Fibroblast of upper back skin (primary cell): ENCODE measurements at regions not wholly inside any gene's neighbourhood (a gene's known extent, or its start where the extent isn't known, plus 50 kb on each side); places are given as distances from the start of the nearest gene placed in this dataset.
"Not testable (repeated sequence)": the region's sequence is repeated elsewhere in the genome, so short reads cannot be mapped to it uniquely, and the experiment has no call there.

Experiments used
- DNase-seq: peaks from one replicate; pipeline ENCODE4 v3.0.0-alpha.2; 2013

- DNase-seq = no peak
Observed at GRCh38 chr5:108696951-108697715, 50.6 kb upstream of the FER start.

DNA sequence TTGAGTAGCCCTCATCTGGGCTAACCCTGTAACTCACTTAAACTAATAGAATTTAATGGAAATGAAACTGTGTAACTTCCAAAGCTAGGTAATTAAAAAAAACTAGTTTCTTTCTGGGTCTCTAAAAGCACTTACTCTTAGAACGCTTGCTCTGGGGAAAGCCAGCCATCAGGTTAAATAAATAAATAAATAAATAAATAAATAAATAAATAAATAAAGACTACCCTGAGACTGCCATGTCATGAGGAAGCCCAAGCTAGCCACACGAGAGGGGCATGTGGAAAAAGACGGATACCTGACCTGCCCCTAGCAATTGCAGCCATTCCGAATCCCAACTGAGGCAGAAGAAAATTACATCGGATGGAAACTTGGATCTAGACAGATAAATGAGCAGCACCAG is 51.3 kb upstream of the FER start:
- no peak for DNase-seq

DNA sequence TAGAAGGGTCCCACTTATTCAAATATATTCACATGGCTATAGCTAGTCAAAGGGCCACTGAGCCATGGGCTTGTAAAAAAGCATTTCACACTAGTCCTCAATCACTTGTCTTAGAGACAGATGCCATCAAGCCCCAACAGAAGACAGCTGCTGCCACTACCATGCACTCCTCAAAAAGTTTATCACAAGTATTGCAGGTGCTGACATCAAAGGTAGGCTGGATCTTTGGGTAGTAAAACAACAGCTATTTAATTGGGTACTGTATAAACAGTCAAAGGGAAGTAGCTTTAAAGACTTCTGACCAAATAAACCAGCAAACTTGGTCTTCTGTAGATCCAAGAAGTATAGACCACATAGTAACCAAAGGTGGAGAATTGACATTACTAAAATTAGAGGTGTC is 59.2 kb upstream of the FER start:
- DNase-seq = no peak

GRCh38 chr5:108687595-108688200 is 60.0 kb upstream of the FER start:
- peak; percentile 21 for DNase-seq

DNA sequence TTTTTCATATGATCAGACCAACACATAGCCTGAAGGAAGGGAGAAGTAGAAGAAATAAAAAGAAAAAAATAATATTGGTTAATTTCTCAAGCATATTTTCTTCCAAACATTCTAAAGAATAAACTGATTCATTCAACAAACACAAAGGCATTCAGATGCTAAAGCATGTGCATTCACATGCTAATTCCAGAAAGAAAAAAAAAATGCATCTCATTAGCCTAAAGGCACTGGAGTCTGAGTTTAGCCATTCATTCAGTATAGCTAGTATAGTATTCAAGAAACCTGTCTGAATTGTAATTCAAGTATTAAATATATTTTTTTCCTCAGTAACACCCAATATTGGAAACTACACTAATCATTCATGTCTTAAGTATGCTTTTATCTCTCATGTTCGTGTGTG is 61.0 kb upstream of the FER start:
- DNase-seq = no peak

DNA sequence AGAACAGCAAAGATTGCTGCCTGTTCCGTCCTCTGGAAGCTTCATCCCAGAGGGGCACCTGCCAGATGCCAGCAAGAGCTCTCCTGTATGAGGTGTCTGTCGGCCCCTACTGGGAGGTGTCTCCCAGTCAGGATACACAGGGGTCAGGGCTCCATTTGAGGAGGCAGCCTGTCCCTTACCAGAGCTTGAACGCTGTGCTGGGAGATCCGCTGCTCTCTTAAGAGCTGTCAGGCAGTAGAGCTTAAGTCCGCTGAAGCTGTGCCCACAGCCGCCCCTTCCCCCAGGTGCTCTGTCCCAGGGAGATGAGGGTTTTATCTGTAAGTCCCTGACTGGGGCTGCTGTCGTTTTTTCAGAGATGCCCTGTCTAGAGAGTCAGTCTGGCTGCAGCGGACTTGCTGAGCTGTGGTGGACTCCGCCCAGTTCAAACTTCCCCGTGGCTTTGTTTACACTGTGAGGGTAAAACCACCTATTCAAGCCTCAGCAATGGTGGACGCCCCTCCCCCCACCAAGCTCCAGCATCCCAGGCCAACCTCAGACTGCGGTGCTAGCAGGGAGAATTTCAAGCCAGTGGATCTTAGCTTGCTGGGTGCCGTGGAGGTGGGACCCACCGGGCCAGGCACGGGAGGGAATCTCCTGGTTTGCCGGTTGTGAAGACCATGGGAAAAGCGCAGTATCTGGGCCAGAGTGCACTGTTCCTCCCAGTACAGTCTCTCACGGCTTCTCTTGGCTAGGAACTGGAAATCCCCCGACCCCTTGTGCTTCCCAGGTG is 62.1 kb upstream of the FER start:
- not testable (repeated sequence) for DNase-seq

- peak; percentile 77 for DNase-seq
Observed at GRCh38 chr5:108681079-108681921, 66.4 kb upstream of the FER start.

- DNase-seq = no peak
Observed at GRCh38 chr5:108678091-108678490, 69.6 kb upstream of the FER start.

GRCh38 chr5:108675736-108676135 is 72.0 kb upstream of the FER start:
- DNase-seq = no peak

DNA sequence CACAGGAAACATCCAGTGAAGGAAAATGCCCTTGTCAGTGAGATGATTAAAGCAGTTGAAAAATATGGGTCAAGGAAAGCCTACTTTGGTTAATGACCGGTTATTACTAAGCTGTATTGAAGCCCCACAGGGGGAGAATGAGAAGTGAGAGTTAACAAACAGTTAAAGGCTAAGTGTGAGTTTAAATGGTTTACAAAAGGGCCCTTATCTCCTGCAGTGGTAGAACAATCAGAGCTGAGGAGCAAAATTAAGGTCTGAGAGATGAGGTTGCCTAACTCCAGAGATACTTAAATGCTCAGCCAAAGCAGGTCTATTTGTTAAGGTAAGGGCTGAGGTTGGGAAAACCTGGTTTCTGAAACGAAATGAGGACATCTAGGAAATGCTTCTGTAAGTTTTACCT is 75.1 kb upstream of the FER start:
- DNase-seq = no peak

- no peak for DNase-seq
Observed at GRCh38 chr5:108670591-108671289, 77.0 kb upstream of the FER start.

GRCh38 chr5:108669462-108669861 is 78.2 kb upstream of the FER start:
- no peak for DNase-seq

DNA sequence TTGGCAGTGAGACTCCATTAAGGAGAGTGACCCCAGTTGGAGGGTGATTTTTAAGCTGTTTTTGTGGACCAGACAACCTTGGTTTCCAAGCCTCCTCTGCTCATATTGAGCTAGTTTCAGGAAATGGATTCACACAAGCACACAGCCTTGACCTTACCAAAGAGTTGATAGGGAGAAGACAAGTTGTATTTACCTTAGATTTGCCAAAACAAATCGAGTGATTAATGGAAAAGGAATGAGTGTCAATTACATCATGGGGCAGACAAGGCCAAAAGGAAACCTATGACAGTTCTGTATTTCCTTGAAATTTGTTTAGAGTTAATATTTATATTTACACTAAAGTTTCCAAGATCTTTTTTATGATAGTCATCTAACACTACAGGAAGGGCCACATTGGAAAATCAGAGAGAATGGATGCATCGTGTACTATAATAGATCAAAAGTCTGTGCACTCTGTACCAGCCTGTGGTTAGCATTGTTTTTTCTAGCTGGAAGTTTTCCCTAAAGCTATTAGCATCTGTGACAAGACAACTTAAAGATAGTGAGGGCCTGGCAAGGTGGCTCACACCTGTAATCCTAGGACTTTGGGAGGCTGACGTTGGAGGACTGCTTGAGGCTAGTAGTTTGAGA is 86.0 kb upstream of the FER start:
- no peak for DNase-seq

- no peak for DNase-seq
Observed at GRCh38 chr5:108661024-108661423, 86.7 kb upstream of the FER start.

GRCh38 chr5:108660291-108660690 is 87.4 kb upstream of the FER start:
- DNase-seq = no peak

DNA sequence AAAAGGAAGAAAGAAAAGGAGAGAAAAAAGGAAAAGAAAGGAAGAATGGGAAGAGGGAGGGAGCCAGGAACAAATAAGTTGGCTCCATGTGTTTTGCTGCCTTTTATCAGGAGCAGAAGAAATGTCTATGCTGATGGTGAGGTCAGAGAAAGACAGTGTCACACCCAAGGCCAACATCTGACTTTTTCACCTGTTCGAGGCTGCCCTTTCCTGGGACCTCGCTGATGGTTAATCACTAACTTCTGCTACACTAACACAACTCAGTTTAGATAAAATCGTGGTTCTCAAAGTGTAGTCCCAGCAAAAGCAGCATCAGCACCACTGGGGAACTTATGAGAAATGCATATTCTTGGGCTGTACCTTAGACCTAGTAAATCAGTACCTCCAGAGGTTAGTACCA is 88.2 kb upstream of the FER start:
- no peak for DNase-seq

GRCh38 chr5:108655750-108656450 is 91.8 kb upstream of the FER start:
- peak; percentile 76 for DNase-seq

DNA sequence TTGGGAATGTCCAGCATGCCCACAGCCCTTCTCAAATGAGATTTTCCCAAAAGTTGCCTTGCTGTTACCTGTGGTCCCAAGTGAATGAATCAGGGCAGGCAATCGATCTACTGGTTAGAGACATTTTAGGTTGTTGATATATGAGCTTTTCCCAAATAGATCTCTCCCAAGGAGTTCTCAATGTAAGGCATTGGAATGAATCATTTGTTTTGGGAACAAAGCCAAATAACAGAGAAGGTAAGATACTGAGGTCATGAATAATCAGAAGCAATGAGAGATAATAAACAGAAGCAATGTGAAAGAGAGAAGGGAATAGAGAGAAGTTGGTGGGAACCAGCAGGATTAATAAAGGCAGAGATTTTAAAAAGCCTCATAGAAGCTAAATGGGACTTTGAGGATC is 93.6 kb upstream of the FER start:
- peak; percentile 64 for DNase-seq

DNA sequence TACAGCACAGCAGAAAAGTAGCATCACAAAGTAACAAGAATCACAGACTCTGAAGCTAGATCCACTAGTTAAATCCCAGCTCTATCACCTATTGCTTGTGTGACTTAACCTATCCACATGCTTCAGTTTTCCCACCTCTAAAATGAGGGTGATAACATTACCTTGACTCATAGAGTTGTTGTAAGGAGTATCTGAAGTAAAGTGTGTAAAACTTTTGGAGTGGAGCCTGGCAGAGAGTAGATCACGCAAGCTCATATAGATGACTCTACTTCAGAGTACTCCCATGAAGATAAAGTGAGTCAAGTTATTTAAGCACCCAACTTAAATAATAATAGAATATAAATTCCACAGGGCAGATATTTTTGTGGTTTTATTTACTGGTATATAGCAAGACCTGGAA is 94.5 kb upstream of the FER start:
- no peak for DNase-seq

GRCh38 chr5:108650997-108651396 is 96.7 kb upstream of the FER start:
- peak; percentile 66 for DNase-seq

DNA sequence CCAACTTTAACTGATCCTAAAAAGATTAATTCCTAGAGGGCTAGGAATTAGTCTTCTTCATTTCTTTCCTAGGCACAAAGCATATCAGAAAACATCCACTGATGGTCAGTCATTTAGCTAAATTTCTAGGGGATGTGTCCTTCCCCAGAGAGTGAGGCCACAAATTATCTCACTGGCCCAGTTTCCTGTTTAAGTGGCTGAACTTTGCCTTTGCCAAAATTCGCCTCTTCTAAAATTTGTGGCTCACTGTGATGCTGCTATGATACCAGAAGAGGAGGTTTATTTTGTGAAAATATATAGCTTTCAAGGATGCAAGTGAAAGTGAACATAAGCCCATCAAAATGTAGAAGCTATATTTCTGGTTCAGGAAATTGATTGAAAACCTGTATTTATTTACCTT is 98.1 kb upstream of the FER start:
- DNase-seq = no peak
